Activated naive CD8-positive, alpha-beta T cell treated with anti-CD3 and anti-CD28 coated beads for 36 hours (primary cell): ENCODE measurements at regions not wholly inside any gene's neighbourhood (a gene's known extent, or its start where the extent isn't known, plus 50 kb on each side); places are given as distances from the start of the nearest gene placed in this dataset.
"Not testable (repeated sequence)": the region's sequence is repeated elsewhere in the genome, so short reads cannot be mapped to it uniquely, and the experiment has no call there.

ENCODE experiments used
- DNase-seq: peaks from one replicate; pipeline ENCODE4 v3.0.0; 2021
- H3K27ac Mint-ChIP-seq: one replicate; pipeline ENCODE4 v1.8.0; 2022; ENCODE audit warnings: mild to moderate bottlenecking, moderate library complexity, mixed read lengths
- H3K27me3 Mint-ChIP-seq: one replicate; pipeline ENCODE4 v1.8.0; 2022; ENCODE audit warnings: mild to moderate bottlenecking, mixed read lengths
- H3K36me3 Mint-ChIP-seq: one replicate; pipeline ENCODE4 v1.8.0; 2021; ENCODE audit warnings: mild to moderate bottlenecking, mixed read lengths
- H3K4me1 Mint-ChIP-seq: one replicate; pipeline ENCODE4 v1.8.0; 2021; ENCODE audit warnings: mixed read lengths
- H3K4me3 Mint-ChIP-seq: one replicate; pipeline ENCODE4 v1.8.0; 2022; ENCODE audit warnings: mild to moderate bottlenecking, moderate library complexity, mixed read lengths
- H3K9me3 Mint-ChIP-seq: one replicate; pipeline ENCODE4 v1.8.0; 2022; ENCODE audit warnings: mixed read lengths

GRCh38 chr12:131328861-131329845 lies 375.4 kb downstream of the ADGRD1 start:
- not testable (repeated sequence) for H3K27me3 Mint-ChIP-seq, H3K36me3 Mint-ChIP-seq, DNase-seq, H3K4me1 Mint-ChIP-seq, H3K27ac Mint-ChIP-seq, H3K9me3 Mint-ChIP-seq, H3K4me3 Mint-ChIP-seq

- no peak overlapping the region for H3K4me3 Mint-ChIP-seq
- no peak overlapping the region for H3K27ac Mint-ChIP-seq
- no peak for DNase-seq
- no peaks in the 10 kb centered on the region for H3K4me1 Mint-ChIP-seq
- peaks cover 5% of the 10 kb centered on the region for H3K27me3 Mint-ChIP-seq
- no peaks in the 10 kb centered on the region for H3K36me3 Mint-ChIP-seq
- H3K9me3 Mint-ChIP-seq, result no peaks in the 10 kb centered on the region
These were observed 376.6 kb downstream of the ADGRD1 start for GRCh38 chr12:131330106-131330815.

- Mint-ChIP-seq H3K9me3 (no peaks in the 10 kb centered on the region), H3K4me1 (no peaks in the 10 kb centered on the region), H3K27me3 (peaks cover 5% of the 10 kb centered on the region), H3K4me3 (no peak overlapping the region), H3K36me3 (no peaks in the 10 kb centered on the region), H3K27ac (no peak overlapping the region)
- DNase-seq, result no peak
These were observed 377.5 kb downstream of the ADGRD1 start for GRCh38 chr12:131331148-131331750.

- no peak for DNase-seq
- Mint-ChIP-seq H3K36me3 (no peaks in the 10 kb centered on the region), H3K27ac (no peak overlapping the region), H3K27me3 (peaks cover under 1% of the 10 kb centered on the region), H3K9me3 (no peaks in the 10 kb centered on the region), H3K4me1 (no peaks in the 10 kb centered on the region), H3K4me3 (no peak overlapping the region)
These were observed 378.5 kb downstream of the ADGRD1 start for GRCh38 chr12:131332224-131332623.

GRCh38 chr12:131333136-131333535 lies 377.8 kb upstream of the SFSWAP start:
- H3K36me3 Mint-ChIP-seq, result no peaks in the 10 kb centered on the region
- no peak for DNase-seq
- H3K4me1 Mint-ChIP-seq, result no peaks in the 10 kb centered on the region
- H3K4me3 Mint-ChIP-seq, result no peak overlapping the region
- H3K27ac Mint-ChIP-seq, result no peak overlapping the region
- no peaks in the 10 kb centered on the region for H3K9me3 Mint-ChIP-seq
- H3K27me3 Mint-ChIP-seq, result no peaks in the 10 kb centered on the region

GRCh38 chr12:131333621-131334440 lies 377.1 kb upstream of the SFSWAP start:
- DNase-seq, result no peak
- H3K4me3 Mint-ChIP-seq, result no peak overlapping the region
- no peaks in the 10 kb centered on the region for H3K27me3 Mint-ChIP-seq
- no peak overlapping the region for H3K27ac Mint-ChIP-seq
- no peaks in the 10 kb centered on the region for H3K9me3 Mint-ChIP-seq
- no peaks in the 10 kb centered on the region for H3K36me3 Mint-ChIP-seq
- H3K4me1 Mint-ChIP-seq, result no peaks in the 10 kb centered on the region

GRCh38 chr12:131334835-131335234 lies 376.1 kb upstream of the SFSWAP start:
- DNase-seq, result no peak
- Mint-ChIP-seq H3K4me3 (no peak overlapping the region), H3K4me1 (no peaks in the 10 kb centered on the region), H3K27ac (no peak overlapping the region), H3K27me3 (no peaks in the 10 kb centered on the region), H3K9me3 (no peaks in the 10 kb centered on the region), H3K36me3 (no peaks in the 10 kb centered on the region)

GRCh38 chr12:131335456-131335855 lies 375.4 kb upstream of the SFSWAP start:
- no peaks in the 10 kb centered on the region for H3K9me3 Mint-ChIP-seq
- DNase-seq, result no peak
- H3K4me3 Mint-ChIP-seq, result no peak overlapping the region
- no peak overlapping the region for H3K27ac Mint-ChIP-seq
- no peaks in the 10 kb centered on the region for H3K27me3 Mint-ChIP-seq
- no peaks in the 10 kb centered on the region for H3K36me3 Mint-ChIP-seq
- no peaks in the 10 kb centered on the region for H3K4me1 Mint-ChIP-seq

- not testable (repeated sequence) for H3K36me3 Mint-ChIP-seq, DNase-seq, H3K4me3 Mint-ChIP-seq
These were observed 373.0 kb upstream of the SFSWAP start for GRCh38 chr12:131337861-131338260.

GRCh38 chr12:131340616-131341210 lies 370.2 kb upstream of the SFSWAP start:
- no peak for DNase-seq
- no peak overlapping the region for H3K4me3 Mint-ChIP-seq
- no peaks in the 10 kb centered on the region for H3K4me1 Mint-ChIP-seq
- H3K27ac Mint-ChIP-seq, result no peak overlapping the region
- no peaks in the 10 kb centered on the region for H3K9me3 Mint-ChIP-seq
- no peaks in the 10 kb centered on the region for H3K36me3 Mint-ChIP-seq
- no peaks in the 10 kb centered on the region for H3K27me3 Mint-ChIP-seq

More at GRCh38 chr12:131337861-131338260, 373.0 kb upstream of the SFSWAP start:
- H3K9me3 Mint-ChIP-seq, H3K27me3 Mint-ChIP-seq, H3K4me1 Mint-ChIP-seq, H3K27ac Mint-ChIP-seq: not testable (repeated sequence)

- not testable (repeated sequence) for H3K9me3 Mint-ChIP-seq
These were observed 369.3 kb upstream of the SFSWAP start for GRCh38 chr12:131341608-131342007.

GRCh38 chr12:131343436-131343835 lies 367.5 kb upstream of the SFSWAP start:
- DNase-seq, H3K4me1 Mint-ChIP-seq: not testable (repeated sequence)

More at GRCh38 chr12:131341608-131342007, 369.3 kb upstream of the SFSWAP start:
- H3K27me3 Mint-ChIP-seq, H3K27ac Mint-ChIP-seq, H3K36me3 Mint-ChIP-seq, H3K4me3 Mint-ChIP-seq, DNase-seq, H3K4me1 Mint-ChIP-seq: not testable (repeated sequence)

GRCh38 chr12:131344715-131345520 lies 366.0 kb upstream of the SFSWAP start:
- not testable (repeated sequence) for DNase-seq, H3K4me3 Mint-ChIP-seq, H3K4me1 Mint-ChIP-seq, H3K27ac Mint-ChIP-seq, H3K27me3 Mint-ChIP-seq, H3K36me3 Mint-ChIP-seq, H3K9me3 Mint-ChIP-seq

More at GRCh38 chr12:131343436-131343835, 367.5 kb upstream of the SFSWAP start:
- not testable (repeated sequence) for H3K4me3 Mint-ChIP-seq, H3K9me3 Mint-ChIP-seq, H3K27me3 Mint-ChIP-seq, H3K36me3 Mint-ChIP-seq, H3K27ac Mint-ChIP-seq
